ENCODE measurements at regions not wholly inside any gene's neighbourhood (a gene's known extent, or its start where the extent isn't known, plus 50 kb on each side); places are given as distances from the start of the nearest gene placed in this dataset.

DNA sequence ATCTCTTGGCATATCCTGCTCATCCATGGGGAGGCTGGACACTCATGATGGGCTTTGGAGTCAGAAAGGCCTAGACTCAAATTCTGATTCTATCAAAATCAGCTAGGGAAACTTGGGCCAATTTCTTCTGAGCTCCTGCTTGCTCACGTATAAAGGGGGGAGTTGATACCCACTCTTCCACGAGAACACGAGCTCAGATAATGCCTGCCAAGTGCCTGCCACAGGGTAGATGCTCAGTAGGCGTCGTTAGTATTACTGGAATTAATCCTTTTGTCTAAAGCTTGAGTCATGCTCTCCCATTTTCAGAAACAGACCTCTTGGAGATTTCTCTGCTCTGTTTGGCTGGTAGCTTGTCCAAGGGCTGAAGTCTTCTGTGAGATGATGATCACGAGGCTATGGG lies 238.3 kb upstream of the MVB12B start:
- H2AFZ ChIP-seq = no peak overlapping the region
- H3K9me3 ChIP-seq (ENCODE audit: insufficient read depth, low read depth) = no peaks in the 10 kb centered on the region
- H3K9me2 ChIP-seq (ENCODE audit: insufficient read depth) = no peaks in the 10 kb centered on the region
- no peak overlapping the region for H3K27ac ChIP-seq
- H3F3A ChIP-seq (ENCODE audit: insufficient read depth, low read depth) = no peaks in the 10 kb centered on the region
- no TSS peak for BruUV-seq (replicated peaks)
- H3K27me3 ChIP-seq (ENCODE audit: insufficient read depth, low read depth) = peaks cover 36% of the 10 kb centered on the region; the same call in 1 of the 2 replicates
- H3K36me3 ChIP-seq (ENCODE audit: low read depth) = no peaks in the 10 kb centered on the region
- H3K4me3 ChIP-seq = no peak overlapping the region
- H4K20me1 ChIP-seq (ENCODE audit: insufficient read depth) = no peaks in the 10 kb centered on the region
- H3K4me2 ChIP-seq = no peak overlapping the region
- no peaks in the 10 kb centered on the region for H3K4me1 ChIP-seq (replicated peaks; ENCODE audit: insufficient read depth)
- POLR2A ChIA-PET (ENCODE audit: unreplicated experiment) = no interaction called here
- TF ChIP-seq, protein P1, sequence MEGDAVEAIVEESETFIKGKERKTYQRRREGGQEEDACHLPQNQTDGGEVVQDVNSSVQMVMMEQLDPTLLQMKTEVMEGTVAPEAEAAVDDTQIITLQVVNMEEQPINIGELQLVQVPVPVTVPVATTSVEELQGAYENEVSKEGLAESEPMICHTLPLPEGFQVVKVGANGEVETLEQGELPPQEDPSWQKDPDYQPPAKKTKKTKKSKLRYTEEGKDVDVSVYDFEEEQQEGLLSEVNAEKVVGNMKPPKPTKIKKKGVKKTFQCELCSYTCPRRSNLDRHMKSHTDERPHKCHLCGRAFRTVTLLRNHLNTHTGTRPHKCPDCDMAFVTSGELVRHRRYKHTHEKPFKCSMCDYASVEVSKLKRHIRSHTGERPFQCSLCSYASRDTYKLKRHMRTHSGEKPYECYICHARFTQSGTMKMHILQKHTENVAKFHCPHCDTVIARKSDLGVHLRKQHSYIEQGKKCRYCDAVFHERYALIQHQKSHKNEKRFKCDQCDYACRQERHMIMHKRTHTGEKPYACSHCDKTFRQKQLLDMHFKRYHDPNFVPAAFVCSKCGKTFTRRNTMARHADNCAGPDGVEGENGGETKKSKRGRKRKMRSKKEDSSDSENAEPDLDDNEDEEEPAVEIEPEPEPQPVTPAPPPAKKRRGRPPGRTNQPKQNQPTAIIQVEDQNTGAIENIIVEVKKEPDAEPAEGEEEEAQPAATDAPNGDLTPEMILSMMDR (conservative IDR thresholded peaks at IDR 0.05) = no peak
- no peak for TF ChIP-seq EZH2 (IDR thresholded peaks at IDR 0.05; ENCODE audit: low read depth)
- H3K79me2 ChIP-seq (ENCODE audit: low read depth) = no peaks in the 10 kb centered on the region
- intact Hi-C loops (cut with micrococcal nuclease; ENCODE audit: unreplicated experiment) = no loop called here
- DNase-seq = no peak
- CTCF ChIA-PET = no interaction called here

DNA sequence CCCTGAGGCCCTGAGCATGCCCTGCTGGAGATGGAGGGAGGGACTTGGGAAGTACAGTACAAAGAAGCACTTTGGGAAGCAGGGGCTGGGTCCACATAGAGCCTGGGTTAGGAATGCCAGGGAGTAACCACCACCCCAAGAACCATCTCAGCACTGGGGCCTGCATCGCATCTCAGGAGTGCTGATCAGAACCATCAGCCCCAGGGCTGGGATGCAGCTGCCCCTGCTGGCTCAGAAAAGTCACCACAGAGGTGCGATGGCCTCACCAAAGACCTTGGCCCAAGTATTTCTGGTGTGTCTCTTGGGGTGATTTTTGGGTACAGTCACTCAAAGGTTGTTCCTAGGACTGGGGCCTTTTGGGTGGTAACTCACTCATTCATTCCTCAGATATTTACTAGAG lies 236.8 kb upstream of the MVB12B start:
- Histone ChIP-seq H4K20me1 (ENCODE audit: insufficient read depth) (no peaks in the 10 kb centered on the region), H3K4me1 (replicated peaks; ENCODE audit: insufficient read depth) (no peaks in the 10 kb centered on the region), H3K9me3 (ENCODE audit: insufficient read depth, low read depth) (no peaks in the 10 kb centered on the region), H3K27me3 (ENCODE audit: insufficient read depth, low read depth) (peaks cover 36% of the 10 kb centered on the region; the same call in 1 of the 2 replicates), H3K79me2 (ENCODE audit: low read depth) (no peaks in the 10 kb centered on the region), H3K36me3 (ENCODE audit: low read depth) (no peaks in the 10 kb centered on the region), H3K4me3 (no peak overlapping the region), H3K27ac (no peak overlapping the region), H2AFZ (no peak overlapping the region), H3F3A (ENCODE audit: insufficient read depth, low read depth) (no peaks in the 10 kb centered on the region), H3K9me2 (ENCODE audit: insufficient read depth) (no peaks in the 10 kb centered on the region), H3K4me2 (no peak overlapping the region)
- POLR2A ChIA-PET (ENCODE audit: unreplicated experiment) = no interaction called here
- BruUV-seq (replicated peaks) = no TSS peak
- CTCF ChIA-PET = no interaction called here
- intact Hi-C loops (cut with micrococcal nuclease; ENCODE audit: unreplicated experiment) = no loop called here
- TF ChIP-seq EZH2 (IDR thresholded peaks at IDR 0.05; ENCODE audit: low read depth) = no peak
- TF ChIP-seq, protein P1 (conservative IDR thresholded peaks at IDR 0.05) = no peak
- DNase-seq = no peak

GRCh38 chr9:126093771-126094170 lies 232.9 kb upstream of the MVB12B start:
- no peak overlapping the region for H3K27ac ChIP-seq
- no peak for DNase-seq
- ChIA-PET CTCF (no interaction called here), POLR2A (ENCODE audit: unreplicated experiment) (interaction anchor here (0.7 kb wide), 1 partner anchor 715 kb away, joined by 3 read pairs; no protein-coding TSS in a partner anchor)
- H3F3A ChIP-seq (ENCODE audit: insufficient read depth, low read depth) = no peaks in the 10 kb centered on the region
- intact Hi-C loops (cut with micrococcal nuclease; ENCODE audit: unreplicated experiment) = no loop called here
- TF ChIP-seq, protein P1 (conservative IDR thresholded peaks at IDR 0.05) = no peak
- TF ChIP-seq EZH2 (IDR thresholded peaks at IDR 0.05; ENCODE audit: low read depth) = no peak
- H3K4me1 ChIP-seq (replicated peaks; ENCODE audit: insufficient read depth) = no peaks in the 10 kb centered on the region
- H2AFZ ChIP-seq = no peak overlapping the region
- no peaks in the 10 kb centered on the region for H3K36me3 ChIP-seq (ENCODE audit: low read depth)
- H4K20me1 ChIP-seq (ENCODE audit: insufficient read depth) = no peaks in the 10 kb centered on the region
- H3K27me3 ChIP-seq (ENCODE audit: insufficient read depth, low read depth) = peaks cover 61% of the 10 kb centered on the region
- no peaks in the 10 kb centered on the region for H3K9me3 ChIP-seq (ENCODE audit: insufficient read depth, low read depth)
- H3K4me2 ChIP-seq = no peak overlapping the region
- H3K4me3 ChIP-seq = no peak overlapping the region
- no peaks in the 10 kb centered on the region for H3K79me2 ChIP-seq (ENCODE audit: low read depth)
- no peaks in the 10 kb centered on the region for H3K9me2 ChIP-seq (ENCODE audit: insufficient read depth)
- no TSS peak for BruUV-seq (replicated peaks)
